ENCODE measurements at regions not wholly inside any gene's neighbourhood (a gene's known extent, or its start where the extent isn't known, plus 50 kb on each side); places are given as distances from the start of the nearest gene placed in this dataset.

DNA sequence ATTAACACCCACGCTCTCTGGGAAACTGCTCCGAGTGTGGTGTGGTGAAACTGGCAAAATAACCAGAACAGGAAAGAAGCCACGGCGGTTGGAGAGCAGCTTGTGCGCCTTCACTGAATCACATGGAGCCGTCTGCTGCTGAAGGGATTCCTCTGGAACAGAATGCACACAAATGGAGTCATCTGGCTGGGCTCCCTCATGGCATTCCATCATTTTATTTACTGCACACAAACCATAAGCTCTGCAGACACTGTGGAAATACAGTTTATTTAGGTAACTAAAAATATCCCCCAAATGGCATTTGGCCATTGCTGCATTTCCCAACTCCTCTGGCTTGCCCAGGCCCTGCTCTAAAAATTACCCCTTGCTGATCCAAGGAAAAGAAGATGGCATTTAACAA is 187.0 kb upstream of the S100G start:
- TF ChIP-seq, protein P1, sequence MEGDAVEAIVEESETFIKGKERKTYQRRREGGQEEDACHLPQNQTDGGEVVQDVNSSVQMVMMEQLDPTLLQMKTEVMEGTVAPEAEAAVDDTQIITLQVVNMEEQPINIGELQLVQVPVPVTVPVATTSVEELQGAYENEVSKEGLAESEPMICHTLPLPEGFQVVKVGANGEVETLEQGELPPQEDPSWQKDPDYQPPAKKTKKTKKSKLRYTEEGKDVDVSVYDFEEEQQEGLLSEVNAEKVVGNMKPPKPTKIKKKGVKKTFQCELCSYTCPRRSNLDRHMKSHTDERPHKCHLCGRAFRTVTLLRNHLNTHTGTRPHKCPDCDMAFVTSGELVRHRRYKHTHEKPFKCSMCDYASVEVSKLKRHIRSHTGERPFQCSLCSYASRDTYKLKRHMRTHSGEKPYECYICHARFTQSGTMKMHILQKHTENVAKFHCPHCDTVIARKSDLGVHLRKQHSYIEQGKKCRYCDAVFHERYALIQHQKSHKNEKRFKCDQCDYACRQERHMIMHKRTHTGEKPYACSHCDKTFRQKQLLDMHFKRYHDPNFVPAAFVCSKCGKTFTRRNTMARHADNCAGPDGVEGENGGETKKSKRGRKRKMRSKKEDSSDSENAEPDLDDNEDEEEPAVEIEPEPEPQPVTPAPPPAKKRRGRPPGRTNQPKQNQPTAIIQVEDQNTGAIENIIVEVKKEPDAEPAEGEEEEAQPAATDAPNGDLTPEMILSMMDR (conservative IDR thresholded peaks at IDR 0.05; ENCODE audit: low read length): no peak
- no peak for TF ChIP-seq EZH2phosphoT487 (IDR thresholded peaks at IDR 0.05; ENCODE audit: borderline replicate concordance)

Measured in Loucy (cell line).